ENCODE measurements at regions not wholly inside any gene's neighbourhood (a gene's known extent, or its start where the extent isn't known, plus 50 kb on each side); places are given as distances from the start of the nearest gene placed in this dataset.
"Not testable (repeated sequence)": the region's sequence is repeated elsewhere in the genome, so short reads cannot be mapped to it uniquely, and the experiment has no call there.

DNA sequence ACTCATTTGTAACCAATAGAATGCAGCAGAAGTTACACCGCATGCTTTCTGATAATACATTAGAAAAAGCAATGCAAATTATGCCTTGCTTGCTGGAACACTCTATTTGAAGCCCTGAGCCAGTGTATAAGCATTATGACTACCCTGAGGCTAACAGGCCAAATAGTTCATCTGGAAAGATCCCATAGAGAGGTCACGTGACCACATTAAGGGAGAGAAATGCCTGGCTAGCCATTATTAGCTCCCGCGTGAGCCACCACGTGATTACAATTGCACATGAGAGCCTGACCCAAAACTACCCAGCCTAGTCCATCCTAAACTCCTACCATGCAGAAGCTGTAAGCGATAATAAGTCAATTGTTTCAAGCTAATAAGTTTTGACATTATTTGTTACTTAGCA lies 472.9 kb upstream of the GALNTL6 start:
- DNase-seq: no peak

DNA sequence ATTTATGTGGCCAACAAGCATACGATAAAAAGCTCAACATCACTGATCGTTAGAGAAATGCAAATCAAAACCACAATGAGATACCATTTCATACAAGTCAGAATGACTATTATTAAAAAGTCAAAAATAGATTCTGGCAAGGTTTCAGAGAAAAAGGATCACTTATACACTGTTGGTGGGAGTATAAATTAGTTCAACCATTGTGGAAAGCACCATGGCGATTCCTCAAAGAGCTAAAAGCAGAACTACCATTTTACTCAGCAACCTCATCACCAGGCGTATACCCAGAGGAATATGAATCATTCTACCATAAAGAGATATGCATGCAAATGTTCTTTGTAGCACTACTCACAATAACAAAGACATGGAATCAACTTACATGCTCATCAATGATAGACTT lies 478.7 kb upstream of the GALNTL6 start:
- DNase-seq: no peak

DNA sequence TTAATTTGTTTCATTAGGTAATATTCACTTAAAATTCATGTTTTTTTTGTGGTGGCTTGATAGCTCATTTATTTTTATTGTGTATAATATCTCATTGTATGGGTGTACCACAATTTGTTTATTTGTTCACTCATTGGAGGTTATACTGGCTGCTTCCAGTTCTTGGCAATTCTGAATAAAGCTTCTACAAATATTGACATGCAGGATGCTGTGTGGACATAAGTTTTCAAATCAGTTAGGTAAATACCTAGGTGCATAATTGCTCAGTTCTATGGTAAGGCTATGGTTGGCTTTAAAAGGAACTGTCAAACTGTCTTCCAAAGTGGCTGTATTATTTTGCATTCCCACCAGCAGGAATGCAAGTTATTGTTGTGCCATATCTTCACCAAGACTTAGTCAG lies 504.5 kb upstream of the GALNTL6 start:
- no peak for DNase-seq

DNA sequence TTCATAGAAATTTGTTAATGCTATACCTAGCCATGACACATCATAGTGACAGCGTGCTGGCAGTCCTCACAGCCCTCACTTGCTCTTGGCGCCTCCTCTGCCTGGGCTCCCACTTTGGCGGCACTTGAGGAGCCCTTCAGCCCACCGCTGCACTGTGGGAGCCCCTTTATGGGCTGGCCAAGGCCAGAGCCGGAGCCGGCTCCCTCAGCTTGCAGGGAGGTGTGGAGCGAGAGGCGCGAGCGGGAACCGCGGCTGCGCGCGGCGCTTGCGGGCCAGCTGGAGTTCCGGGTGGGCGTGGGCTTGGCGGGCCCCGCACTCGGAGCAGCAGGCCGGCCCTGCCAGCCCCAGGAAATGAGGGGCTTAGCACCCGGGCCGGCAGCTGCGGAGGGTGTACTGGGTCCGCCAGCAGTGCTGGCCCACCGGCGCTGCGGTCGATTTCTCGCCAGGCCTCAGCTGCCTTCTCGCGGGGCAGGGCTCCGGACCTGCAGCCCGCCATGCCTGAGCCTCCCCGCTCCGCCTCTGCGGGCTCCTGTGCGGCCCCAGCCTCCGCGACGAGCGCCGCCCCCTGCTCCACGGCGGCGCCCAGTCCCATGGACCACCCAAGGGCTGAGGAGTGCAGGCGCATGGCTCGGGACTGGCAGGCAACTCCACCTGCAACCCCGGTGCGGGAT lies 515.0 kb upstream of the GALNTL6 start:
- not testable (repeated sequence) for DNase-seq

DNA sequence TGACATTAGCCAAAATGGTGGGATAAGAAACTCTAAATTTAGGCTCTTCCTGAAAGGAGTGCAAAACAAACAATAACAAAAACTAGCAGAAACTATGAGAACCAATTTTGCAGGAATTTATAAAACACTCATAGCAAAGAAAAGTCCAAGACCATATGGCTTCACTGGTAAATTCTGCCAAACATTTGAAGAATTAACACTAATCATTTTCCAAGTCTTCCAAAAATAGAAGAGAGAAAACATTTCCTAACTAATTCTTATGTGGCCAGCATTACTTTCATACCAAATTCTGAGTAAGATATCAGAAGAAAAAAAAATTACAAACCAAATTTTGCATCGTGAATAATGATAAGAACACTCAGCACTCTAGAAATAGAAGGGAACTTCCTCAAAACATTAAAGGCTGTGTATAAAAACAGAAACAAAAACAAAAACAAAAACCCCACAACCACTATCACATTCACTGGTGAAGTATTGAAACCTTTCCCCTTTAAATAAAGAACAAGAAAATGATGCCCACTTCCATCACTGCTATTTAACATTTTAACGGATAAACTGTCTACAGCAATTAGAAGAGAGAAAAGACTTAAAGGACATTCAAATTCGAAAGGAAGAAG lies 524.3 kb upstream of the GALNTL6 start:
- DNase-seq: no peak

DNA sequence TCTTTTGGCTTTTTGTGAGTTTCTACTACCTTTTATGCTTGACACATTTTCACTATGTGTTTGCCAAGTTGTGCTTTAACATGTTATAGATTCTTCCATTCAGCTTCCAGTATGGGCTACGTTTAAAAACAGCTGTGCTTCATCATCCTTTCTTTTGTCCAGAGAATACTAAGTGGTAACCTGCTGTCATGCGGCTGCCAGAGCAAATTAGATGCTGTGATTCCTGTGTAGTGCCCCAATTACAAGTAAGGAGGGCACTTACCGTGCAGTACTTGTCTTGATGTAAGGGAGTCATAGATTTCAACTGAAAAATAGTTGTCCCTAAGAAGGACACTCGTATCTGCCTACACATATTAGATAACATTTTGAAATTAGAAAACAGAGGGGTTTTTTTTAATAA lies 531.8 kb upstream of the GALNTL6 start:
- DNase-seq: no peak

DNA sequence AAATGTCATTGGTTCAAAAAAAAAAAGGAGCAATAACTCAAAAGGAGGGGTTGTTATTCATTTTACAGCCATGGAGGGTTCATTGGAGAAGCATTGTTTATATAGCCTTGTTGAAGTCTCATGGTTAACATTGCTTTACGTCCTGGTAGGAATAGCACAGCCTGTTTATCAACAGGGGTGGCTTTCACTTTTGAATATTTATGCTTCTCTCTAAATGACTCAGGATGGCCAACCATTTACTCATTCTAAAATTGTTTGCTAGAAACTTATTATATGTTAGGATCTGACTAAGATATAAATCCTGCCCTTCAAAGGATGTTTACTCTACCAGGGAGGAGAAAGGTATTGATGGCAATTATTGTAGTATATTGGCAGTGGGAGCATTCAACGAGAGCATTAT lies 534.1 kb upstream of the GALNTL6 start:
- DNase-seq: no peak

DNA sequence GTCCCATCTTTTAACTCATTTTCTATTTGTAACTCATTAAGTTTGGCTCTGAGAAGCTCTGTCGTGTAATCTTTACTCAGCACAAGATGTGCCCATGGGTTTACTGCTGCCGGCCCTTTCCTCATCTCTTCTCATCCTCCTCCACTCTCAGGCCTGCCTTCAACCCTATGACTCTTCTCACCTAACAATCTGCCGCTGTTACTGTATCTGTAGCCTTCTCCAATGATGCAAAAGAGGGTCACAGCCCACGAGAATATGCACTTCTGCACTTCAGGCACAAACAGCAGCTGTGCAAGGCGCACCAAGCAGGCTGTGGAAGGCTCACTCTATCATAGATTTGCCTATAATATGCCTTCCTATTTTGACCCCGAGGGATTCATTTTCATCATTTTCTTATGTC lies 546.5 kb upstream of the GALNTL6 start:
- DNase-seq: no peak

DNA sequence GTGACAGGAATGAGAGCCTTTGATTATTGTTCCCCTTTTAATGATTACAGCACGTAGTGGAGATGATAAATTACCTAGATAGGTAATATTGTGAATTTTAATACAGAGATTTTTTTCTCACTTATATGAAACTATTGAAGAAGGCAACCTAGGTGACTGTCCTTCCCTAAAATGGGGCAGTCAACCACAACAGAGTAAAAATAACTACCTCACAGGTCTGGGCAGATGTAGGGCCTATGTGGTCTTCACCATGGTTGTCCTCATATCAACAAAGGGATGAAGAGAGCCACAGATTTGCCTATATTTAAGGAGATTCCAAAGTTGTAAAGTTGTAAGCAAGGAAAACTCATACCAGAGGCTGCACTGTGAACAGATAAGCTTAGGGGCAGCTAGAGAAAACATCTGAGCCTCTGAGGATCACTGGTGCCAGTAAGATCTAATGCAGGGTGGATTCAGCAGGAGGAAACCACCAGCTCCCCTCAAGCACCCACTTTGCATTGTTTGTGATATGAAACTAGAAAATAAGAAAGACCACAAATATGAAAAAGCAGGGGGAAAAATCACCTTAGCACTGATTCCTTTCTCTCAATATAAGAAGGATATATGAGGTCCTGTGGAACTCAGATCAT lies 547.9 kb upstream of the GALNTL6 start:
- no peak for DNase-seq

DNA sequence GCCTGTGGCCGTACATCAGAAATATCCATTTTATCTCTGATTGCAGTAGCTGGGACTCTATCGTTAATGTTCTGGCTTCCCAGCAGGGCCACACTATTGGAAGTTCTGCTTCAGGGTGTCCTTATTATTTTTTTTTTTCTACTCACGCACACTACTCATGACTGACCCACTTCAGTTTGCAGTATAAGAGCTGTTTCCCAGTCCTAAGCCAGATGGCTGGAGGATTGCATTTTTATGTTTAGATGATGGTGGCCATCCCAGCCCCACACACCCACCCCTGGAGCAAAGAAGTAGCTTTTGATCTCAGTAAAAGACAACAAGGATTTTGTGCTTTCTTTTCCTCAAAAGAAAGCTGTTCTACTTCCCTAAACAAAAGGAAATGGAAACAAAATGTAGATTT lies 557.0 kb upstream of the GALNTL6 start:
- DNase-seq: no peak

DNA sequence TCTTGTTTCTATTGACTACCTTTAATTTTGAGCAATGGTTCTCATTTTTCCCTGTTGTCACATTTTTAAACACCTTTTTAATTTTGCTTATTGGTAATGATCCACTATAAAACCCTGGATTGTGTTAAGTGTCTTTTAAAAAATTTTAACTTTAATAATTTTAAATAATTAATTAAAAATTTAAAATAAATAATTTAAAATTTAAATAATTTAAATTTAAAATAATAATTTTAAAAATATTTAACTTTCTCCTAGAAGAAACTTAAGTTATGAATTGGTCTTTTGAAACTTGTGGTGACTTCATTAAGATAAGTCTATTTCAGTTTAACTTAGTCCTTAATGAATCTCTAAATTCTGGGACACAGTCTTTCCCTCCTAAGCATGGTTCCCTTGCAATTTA lies 566.3 kb upstream of the GALNTL6 start:
- DNase-seq: no peak

DNA sequence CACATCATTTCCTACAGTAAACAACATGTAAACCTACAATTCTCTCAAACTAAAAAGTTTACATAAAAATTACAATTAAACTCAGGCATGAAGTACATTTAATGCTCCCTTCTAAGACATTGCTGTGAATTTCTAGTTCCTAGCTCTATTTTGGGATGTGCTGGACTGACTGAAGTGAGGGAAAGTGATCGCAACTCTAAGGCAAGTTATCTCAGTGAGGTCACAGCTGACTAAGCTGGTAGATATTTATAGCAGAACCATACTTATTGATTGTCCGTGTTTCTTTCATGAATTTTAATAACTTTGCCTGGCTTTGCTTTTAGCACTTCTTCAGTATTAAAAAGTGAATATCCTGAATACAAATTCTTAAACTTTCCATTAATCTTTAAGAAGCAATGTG lies 570.4 kb upstream of the GALNTL6 start:
- DNase-seq: no peak

DNA sequence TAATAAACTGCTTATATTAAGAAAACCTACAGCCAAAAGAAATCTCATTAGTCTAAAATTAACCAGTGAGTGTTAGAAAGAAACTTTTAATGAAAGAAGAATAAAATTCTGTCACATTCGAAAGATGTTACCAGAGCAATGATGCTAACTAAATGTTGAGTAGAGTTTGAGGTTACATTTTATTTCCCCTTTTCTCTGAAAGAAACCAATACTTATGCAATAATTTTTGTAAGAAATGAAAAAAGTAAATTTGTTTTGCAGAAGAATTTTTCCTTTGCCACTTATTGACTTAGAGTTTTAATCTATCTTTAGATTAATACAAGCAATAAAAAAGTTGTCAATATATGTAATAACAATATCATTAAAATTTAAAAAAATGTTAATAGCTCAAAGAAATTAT lies 574.0 kb upstream of the GALNTL6 start:
- no peak for DNase-seq

DNA sequence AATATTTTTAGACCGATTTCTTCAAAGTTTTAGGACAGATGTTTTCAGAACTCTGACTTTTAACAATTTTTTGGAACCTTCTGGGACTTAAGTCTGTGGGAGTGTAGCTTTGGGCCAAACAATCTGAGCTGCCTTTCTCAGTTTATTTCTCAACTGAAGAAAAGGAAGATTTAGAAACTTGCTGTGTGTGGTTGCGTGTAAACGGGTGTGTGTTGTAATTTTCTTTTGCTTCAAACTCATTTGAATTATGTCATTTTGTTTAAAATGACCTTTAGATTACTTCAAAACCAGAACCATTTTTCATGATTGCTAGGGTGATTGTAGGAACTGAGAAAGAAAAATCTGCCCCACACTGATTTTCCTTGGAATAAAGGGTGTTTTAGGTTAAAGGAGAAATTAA lies 577.7 kb upstream of the GALNTL6 start:
- no peak for DNase-seq

DNA sequence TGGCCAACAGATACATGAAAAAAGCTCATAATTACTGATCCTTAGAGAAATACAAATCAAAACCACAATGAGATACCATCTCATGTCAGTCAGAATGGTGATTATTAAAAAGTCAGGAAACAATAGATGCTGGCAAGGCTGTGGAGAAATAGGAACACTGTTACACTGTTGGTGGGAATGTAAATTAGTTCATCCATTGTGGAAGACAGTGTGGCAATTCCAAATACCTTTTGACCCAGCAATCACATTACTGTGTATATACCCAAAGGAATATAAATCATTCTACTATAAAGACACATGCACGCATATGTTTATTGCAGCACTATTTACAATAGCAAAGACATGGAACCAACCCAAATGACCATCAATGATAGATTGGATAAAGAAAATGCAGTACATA lies 583.9 kb upstream of the GALNTL6 start:
- DNase-seq: not testable (repeated sequence)

DNA sequence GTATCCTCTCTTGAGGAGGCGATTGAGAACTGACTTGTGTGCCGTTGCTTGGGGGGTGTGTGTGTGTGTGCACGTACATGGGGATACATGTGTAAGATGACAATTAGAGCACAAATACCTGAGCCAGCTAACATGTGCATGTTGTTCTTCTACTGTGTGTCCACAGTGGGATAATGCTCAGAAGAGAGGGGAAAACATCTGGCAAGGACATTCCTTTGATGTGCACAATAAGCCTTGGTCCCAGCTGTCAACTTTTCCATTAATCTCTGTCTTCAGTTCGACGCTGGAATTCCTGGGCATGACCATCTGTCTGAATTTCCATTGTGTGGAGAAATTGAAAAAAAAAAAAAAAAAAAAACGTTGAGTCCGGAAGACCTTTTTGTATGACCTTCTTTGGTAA lies 592.0 kb upstream of the GALNTL6 start:
- no peak for DNase-seq

DNA sequence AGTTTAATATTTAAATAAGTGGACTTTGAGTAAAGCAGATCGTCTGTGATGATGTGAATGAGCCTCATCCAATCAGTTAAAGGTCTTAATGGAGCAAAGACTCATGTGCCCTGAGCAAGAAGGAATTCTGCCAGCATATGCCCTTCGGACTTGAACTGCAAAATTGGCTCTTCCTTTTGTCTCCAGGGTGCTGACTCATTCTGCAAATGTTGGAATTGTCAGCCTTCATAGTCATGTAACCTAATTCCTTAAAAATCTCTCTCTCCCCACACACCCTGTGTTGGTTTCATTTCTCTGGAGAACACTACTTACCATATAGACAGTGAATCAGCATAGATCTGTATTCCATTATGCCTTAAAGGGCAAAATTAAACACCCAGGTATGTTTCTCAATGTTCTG lies 609.8 kb upstream of the GALNTL6 start:
- DNase-seq: no peak

DNA sequence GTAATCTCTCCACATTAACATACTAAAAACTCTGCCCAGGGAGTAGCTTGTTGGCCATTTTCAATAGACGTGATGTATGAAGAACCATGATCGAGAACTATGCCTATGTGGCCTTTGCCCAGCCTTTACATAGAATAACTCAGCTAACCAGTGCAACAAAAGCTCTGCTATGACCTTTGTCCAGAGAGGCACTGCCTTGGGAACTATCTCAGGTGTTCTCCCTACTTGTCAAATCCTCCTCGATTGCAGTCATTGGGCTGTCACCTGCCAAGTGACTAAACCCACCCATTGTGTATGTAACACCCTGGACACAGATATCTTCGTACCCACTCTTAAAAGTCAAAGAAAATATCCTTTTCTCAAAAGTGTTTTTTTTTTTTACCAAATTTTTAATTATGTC lies 610.3 kb upstream of the GALNTL6 start:
- DNase-seq: no peak

DNA sequence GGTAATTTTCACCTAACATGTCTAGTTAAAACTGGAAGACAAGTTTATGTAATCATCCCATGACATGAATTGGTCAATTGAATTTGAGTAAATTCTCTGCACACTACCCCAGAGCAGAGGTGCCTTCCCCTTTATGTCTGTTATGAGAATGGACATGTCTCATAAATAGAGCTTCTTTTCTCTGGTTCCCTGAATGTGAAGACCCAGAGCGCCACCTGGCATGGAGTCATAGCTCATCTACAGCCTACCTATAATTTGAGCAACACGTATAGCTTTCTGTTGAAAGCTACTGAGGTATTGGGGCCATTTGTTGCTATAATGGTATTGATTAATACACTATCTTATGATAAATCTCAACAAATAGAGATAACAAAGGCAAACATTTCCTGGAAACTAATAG lies 626.5 kb upstream of the GALNTL6 start:
- DNase-seq: no peak

DNA sequence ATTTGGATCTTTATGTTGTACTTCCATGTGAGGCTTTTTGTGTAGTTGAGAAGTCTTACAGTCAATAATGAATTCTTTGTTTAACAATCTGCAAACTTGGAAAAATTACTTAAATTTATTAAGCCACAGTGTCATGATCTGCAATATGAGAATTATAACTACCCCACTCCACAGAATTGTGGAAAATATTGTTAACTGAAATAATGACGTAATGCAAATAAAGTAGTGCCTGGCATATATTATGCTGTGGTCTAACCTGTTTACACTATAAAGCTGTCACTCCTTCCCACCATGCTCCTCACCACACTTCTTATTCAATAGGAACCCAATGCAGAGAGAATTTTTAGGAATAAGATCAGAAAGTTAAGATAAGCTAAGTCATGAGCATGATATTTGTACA lies 632.1 kb upstream of the GALNTL6 start:
- DNase-seq: no peak

DNA sequence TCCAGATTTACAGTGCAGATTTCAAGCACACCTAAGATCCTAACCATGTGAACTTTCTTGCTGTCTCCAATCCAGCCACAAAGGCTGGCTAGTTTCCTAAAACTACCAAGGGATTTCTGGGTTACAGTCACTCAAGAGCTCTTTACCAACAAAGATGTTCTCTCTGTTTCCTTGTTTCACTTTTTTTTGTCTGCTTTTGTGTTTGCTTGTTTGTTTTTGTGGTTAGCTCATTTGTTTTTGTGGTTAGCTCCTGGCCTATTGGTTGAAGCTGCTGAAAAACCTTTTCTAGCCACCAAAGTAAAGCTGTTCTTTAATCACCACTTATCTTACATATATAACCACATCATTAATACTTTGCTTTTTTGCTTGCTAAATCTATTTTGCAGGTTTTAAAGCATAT lies 642.5 kb upstream of the GALNTL6 start:
- no peak for DNase-seq

DNA sequence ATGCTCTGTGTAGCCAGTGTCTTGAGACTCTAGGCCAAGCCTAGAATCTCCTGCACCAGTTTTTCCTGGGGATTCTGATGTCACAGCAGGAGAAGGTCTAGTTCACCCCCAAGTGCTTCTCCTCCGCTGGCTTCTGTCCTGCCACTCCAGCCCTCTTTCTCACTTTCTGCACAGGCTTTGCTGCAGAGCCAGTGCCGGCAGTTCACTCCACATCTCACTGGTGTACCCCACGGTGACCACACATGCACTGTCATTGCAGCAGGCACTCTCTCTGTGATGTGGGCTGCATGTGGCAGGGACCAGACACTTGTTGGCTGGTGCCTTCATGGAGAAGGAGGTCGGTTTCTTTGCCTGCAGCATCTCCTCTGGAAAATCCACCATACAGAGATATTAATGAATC lies 643.8 kb upstream of the GALNTL6 start:
- DNase-seq: no peak

DNA sequence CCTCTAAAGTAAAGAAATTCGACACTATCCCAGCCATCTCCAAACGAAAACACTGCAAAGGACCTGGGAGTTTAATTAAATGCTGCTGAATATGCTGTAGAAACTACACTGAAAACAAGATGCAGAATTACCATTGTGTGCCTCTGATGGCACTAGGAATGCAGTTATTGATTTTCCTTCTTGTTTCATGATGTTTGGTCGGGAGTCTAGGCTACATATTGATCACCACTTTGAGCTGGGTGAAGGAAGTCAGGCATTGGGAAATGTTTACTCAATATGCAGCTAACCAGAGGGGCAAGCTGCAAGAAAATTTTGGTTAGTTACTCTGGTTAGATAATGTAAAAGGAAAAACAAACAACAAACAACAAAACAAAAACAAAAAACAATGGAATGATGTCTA lies 650.7 kb upstream of the GALNTL6 start:
- no peak for DNase-seq

DNA sequence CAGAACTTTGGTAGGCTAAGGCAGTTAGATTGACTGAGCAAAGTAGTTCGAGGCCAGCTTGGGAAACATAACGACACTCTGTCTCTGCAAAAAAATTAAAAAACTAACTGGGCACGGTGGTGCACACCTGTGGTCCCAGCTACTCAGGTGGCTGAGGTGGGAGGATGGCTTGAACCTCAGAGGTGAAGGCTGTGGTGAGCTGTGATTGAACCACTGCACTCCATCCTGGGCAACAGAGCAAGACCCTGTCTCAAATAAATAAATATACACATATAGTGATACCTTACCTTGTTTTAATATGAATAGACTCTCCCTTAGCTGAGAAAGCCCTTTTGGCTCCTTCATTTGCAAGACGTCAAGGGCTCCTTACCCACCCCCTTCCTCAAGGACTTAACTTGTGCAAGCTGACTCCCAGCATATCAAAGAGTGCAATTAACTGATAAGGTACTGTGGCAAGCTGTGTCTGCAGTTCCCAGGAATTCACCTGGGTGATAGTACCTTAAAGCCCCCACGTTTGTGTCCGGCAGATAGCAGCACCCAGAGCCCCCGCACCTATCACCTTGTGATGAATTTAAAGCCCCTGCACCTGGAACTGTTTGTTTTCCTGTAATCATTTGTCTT lies 655.6 kb upstream of the GALNTL6 start:
- DNase-seq: no peak

Data from left kidney (tissue), 1 donor.